Naive thymus-derived CD4-positive, alpha-beta T cell (primary cell): ENCODE measurements at regions not wholly inside any gene's neighbourhood (a gene's known extent, or its start where the extent isn't known, plus 50 kb on each side); places are given as distances from the start of the nearest gene placed in this dataset.

Experiments
- ATAC-seq: fragments of 150-1000 bp; cut with Tn5 transposase; 2 replicates; pipeline ENCODE4 v1.10.0; 2021; ENCODE audit warnings: mild to moderate bottlenecking, moderate library complexity
- CTCF ChIA-PET: fragments of 350-600 bp; sonication (Branson Sonifier 250); formaldehyde crosslinking; loops from one replicate; lab custom pipeline; 2021; ENCODE audit warnings: antibody characterized with exemption; lab: Charles Lee
- POLR2A ChIA-PET: fragments of 350-600 bp; sonication (Branson Sonifier 250); formaldehyde crosslinking; loops from one replicate; lab custom pipeline; 2021; ENCODE audit warnings: antibody characterized with exemption, inconsistent platforms; lab: Charles Lee
- DNase-seq, 9 donors: peaks; one replicate each; pipeline versions ENCODE4 v3.0.0 to v3.0.0-alpha.2; 2020 to 2022; ENCODE audit warnings: mixed read lengths in 1 of 9
- H3K27ac ChIP-seq: one replicate; pipeline ENCODE4 v1.7.0; 2013; ENCODE audit warnings: mild to moderate bottlenecking, low read depth, low read length, moderate library complexity
- H3K27me3 ChIP-seq, 2 donors: one replicate each; pipeline ENCODE4 v1.7.0; 2013; ENCODE audit warnings: low read length in 2 of 2, mild to moderate bottlenecking in 2 of 2, moderate library complexity in 2 of 2; ENCODE audit not compliant: control insufficient read depth in 2 of 2, insufficient read depth in 2 of 2
- H3K36me3 ChIP-seq, 3 experiments: 1 replicate in 2 of 3; 2 replicates in 1 of 3; pipeline ENCODE4 v1.7.0; 2013; ENCODE audit warnings: low read length in 3 of 3, mild to moderate bottlenecking in 3 of 3, moderate library complexity in 1 of 3; ENCODE audit not compliant: insufficient read depth in 3 of 3, control insufficient read depth in 2 of 3
- H3K4me1 ChIP-seq, 2 donors: one replicate each; pipeline ENCODE4 v1.7.0; 2013; ENCODE audit warnings: low read length in 2 of 2, mild to moderate bottlenecking in 2 of 2, moderate library complexity in 1 of 2; ENCODE audit not compliant: control insufficient read depth in 2 of 2, insufficient read depth in 2 of 2
- H3K4me3 ChIP-seq: 2 replicates; pipeline ENCODE4 v1.7.0; 2013; ENCODE audit warnings: mild to moderate bottlenecking, low read length
- H3K9me3 ChIP-seq, 3 experiments: 1 replicate in 2 of 3; 2 replicates in 1 of 3; pipeline ENCODE4 v1.7.0; 2013; ENCODE audit warnings: low read length in 3 of 3; ENCODE audit not compliant: control insufficient read depth in 2 of 3
- H3K27ac Mint-ChIP-seq, 9 donors: one replicate each; pipeline ENCODE4 v1.8.0; 2020 to 2022; ENCODE audit warnings: mixed read lengths in 9 of 9, mild to moderate bottlenecking in 8 of 9, moderate library complexity in 5 of 9, inconsistent platforms in 2 of 9
- H3K27me3 Mint-ChIP-seq, 5 donors: one replicate each; pipeline ENCODE4 v1.8.0; 2021 to 2022; ENCODE audit warnings: mixed read lengths in 5 of 5, mild to moderate bottlenecking in 1 of 5
- H3K36me3 Mint-ChIP-seq, 5 donors: one replicate each; pipeline ENCODE4 v1.8.0; 2020 to 2022; ENCODE audit warnings: mixed read lengths in 5 of 5, mild to moderate bottlenecking in 3 of 5, inconsistent platforms in 1 of 5
- H3K4me1 Mint-ChIP-seq, 7 donors: one replicate each; pipeline ENCODE4 v1.8.0; 2020 to 2022; ENCODE audit warnings: mixed read lengths in 7 of 7, mild to moderate bottlenecking in 3 of 7, inconsistent platforms in 1 of 7
- H3K4me3 Mint-ChIP-seq, 10 donors: one replicate each; pipeline ENCODE4 v1.8.0; 2020 to 2022; ENCODE audit warnings: mild to moderate bottlenecking in 10 of 10, mixed read lengths in 10 of 10, moderate library complexity in 6 of 10, inconsistent platforms in 2 of 10
- H3K9me3 Mint-ChIP-seq, 11 donors: one replicate each; pipeline ENCODE4 v1.8.0; 2020 to 2022; ENCODE audit warnings: mixed read lengths in 11 of 11, mild to moderate bottlenecking in 4 of 11, inconsistent platforms in 1 of 11, moderate library complexity in 1 of 11
- intact Hi-C, 2 donors: fragments of 100-400 bp; cut with micrococcal nuclease; formaldehyde crosslinking; loops; one replicate each; pipeline ENCODE4 v1.15.1; 2023

- peaks cover 0 to 3% (median 0%) of the 10 kb centered on the region in 11 donors for H3K9me3 Mint-ChIP-seq
- ChIA-PET CTCF (no interaction called here), POLR2A (no interaction called here)
- H3K4me3 ChIP-seq = no peak overlapping the region
- DNase-seq (no peak), ATAC-seq (no peak)
- no peaks in the 10 kb centered on the region for H3K4me1 ChIP-seq
- peaks cover 0 to 32% (median 14%) of the 10 kb centered on the region in 5 donors for H3K27me3 Mint-ChIP-seq
- no peaks in the 10 kb centered on the region for H3K36me3 Mint-ChIP-seq
- H3K4me3 Mint-ChIP-seq = no peak overlapping the region
- no peaks in the 10 kb centered on the region for H3K9me3 ChIP-seq
- no peaks in the 10 kb centered on the region for H3K4me1 Mint-ChIP-seq
- no peak overlapping the region for H3K27ac ChIP-seq
- H3K36me3 ChIP-seq = no peaks in the 10 kb centered on the region
- H3K27me3 ChIP-seq = no peaks in the 10 kb centered on the region
- intact Hi-C loops = no loop called here
- no peak overlapping the region for H3K27ac Mint-ChIP-seq
These were observed 129.7 kb downstream of the SPATA19 start for GRCh38 chr11:133715602-133716001.

- H3K36me3 ChIP-seq = no peaks in the 10 kb centered on the region
- Mint-ChIP-seq H3K4me3 (no peak overlapping the region), H3K9me3 (peaks cover 0 to 3% (median 0%) of the 10 kb centered on the region in 11 donors), H3K4me1 (no peaks in the 10 kb centered on the region), H3K36me3 (no peaks in the 10 kb centered on the region), H3K27ac (no peak overlapping the region), H3K27me3 (peaks cover 0 to 30% (median 14%) of the 10 kb centered on the region in 5 donors)
- ChIA-PET POLR2A (no interaction called here), CTCF (no interaction called here)
- H3K4me3 ChIP-seq = no peak overlapping the region
- no peak for ATAC-seq
- no peaks in the 10 kb centered on the region for H3K4me1 ChIP-seq
- no peaks in the 10 kb centered on the region for H3K27me3 ChIP-seq
- H3K9me3 ChIP-seq = no peaks in the 10 kb centered on the region
- DNase-seq = no peak
- no peak overlapping the region for H3K27ac ChIP-seq
- intact Hi-C loops = no loop called here
These were observed 130.6 kb downstream of the SPATA19 start for GRCh38 chr11:133714471-133715375.

- no peaks in the 10 kb centered on the region for H3K4me1 ChIP-seq
- H3K9me3 ChIP-seq = no peaks in the 10 kb centered on the region
- no peak overlapping the region for H3K27ac ChIP-seq
- no peak overlapping the region for H3K4me3 ChIP-seq
- ATAC-seq (no peak), DNase-seq (no peak)
- H3K4me3 Mint-ChIP-seq = no peak overlapping the region
- CTCF ChIA-PET = no interaction called here
- no peaks in the 10 kb centered on the region for H3K36me3 ChIP-seq
- POLR2A ChIA-PET = no interaction called here
- no peaks in the 10 kb centered on the region for H3K36me3 Mint-ChIP-seq
- H3K27me3 Mint-ChIP-seq = peaks cover 0 to 26% (median 14%) of the 10 kb centered on the region in 5 donors
- intact Hi-C loops = no loop called here
- no peak overlapping the region for H3K27ac Mint-ChIP-seq
- H3K27me3 ChIP-seq = no peaks in the 10 kb centered on the region
- peaks cover 0 to 3% (median 0%) of the 10 kb centered on the region in 11 donors for H3K9me3 Mint-ChIP-seq
- H3K4me1 Mint-ChIP-seq = no peaks in the 10 kb centered on the region
These were observed 131.5 kb downstream of the SPATA19 start for GRCh38 chr11:133713844-133714243.

GRCh38 chr11:133713406-133713805 lies 131.9 kb downstream of the SPATA19 start:
- no peaks in the 10 kb centered on the region for H3K27me3 ChIP-seq
- peaks cover 0 to 3% (median 0%) of the 10 kb centered on the region in 11 donors for H3K9me3 Mint-ChIP-seq
- no peak overlapping the region for H3K4me3 Mint-ChIP-seq
- ATAC-seq (no peak), DNase-seq (no peak)
- H3K9me3 ChIP-seq = no peaks in the 10 kb centered on the region
- intact Hi-C loops = no loop called here
- POLR2A ChIA-PET = no interaction called here
- H3K4me1 ChIP-seq = no peaks in the 10 kb centered on the region
- peaks cover 0 to 26% (median 14%) of the 10 kb centered on the region in 5 donors for H3K27me3 Mint-ChIP-seq
- no peak overlapping the region for H3K4me3 ChIP-seq
- no peaks in the 10 kb centered on the region for H3K4me1 Mint-ChIP-seq
- CTCF ChIA-PET = no interaction called here
- H3K27ac ChIP-seq = no peak overlapping the region
- no peaks in the 10 kb centered on the region for H3K36me3 Mint-ChIP-seq
- H3K36me3 ChIP-seq = no peaks in the 10 kb centered on the region
- no peak overlapping the region for H3K27ac Mint-ChIP-seq

GRCh38 chr11:133712051-133712560 lies 133.2 kb downstream of the SPATA19 start:
- POLR2A ChIA-PET = no interaction called here
- Histone ChIP-seq H3K4me1 (no peaks in the 10 kb centered on the region), H3K27me3 (no peaks in the 10 kb centered on the region), H3K27ac (no peak overlapping the region), H3K36me3 (no peaks in the 10 kb centered on the region), H3K9me3 (no peaks in the 10 kb centered on the region), H3K4me3 (no peak overlapping the region)
- CTCF ChIA-PET = no interaction called here
- Mint-ChIP-seq H3K4me1 (no peaks in the 10 kb centered on the region), H3K9me3 (peaks cover 0 to 2% (median 0%) of the 10 kb centered on the region in 11 donors), H3K27me3 (peaks cover 0 to 22% (median 11%) of the 10 kb centered on the region in 5 donors), H3K36me3 (no peaks in the 10 kb centered on the region), H3K4me3 (no peak overlapping the region), H3K27ac (no peak overlapping the region)
- intact Hi-C loops = no loop called here
- DNase-seq = no peak
- ATAC-seq = no peak

- Histone ChIP-seq H3K36me3 (no peaks in the 10 kb centered on the region), H3K9me3 (no peaks in the 10 kb centered on the region), H3K4me1 (no peaks in the 10 kb centered on the region), H3K4me3 (no peak overlapping the region), H3K27ac (no peak overlapping the region), H3K27me3 (no peaks in the 10 kb centered on the region)
- no peaks in the 10 kb centered on the region for H3K4me1 Mint-ChIP-seq
- intact Hi-C loops = no loop called here
- DNase-seq (no peak), ATAC-seq (no peak)
- ChIA-PET CTCF (no interaction called here), POLR2A (no interaction called here)
- H3K36me3 Mint-ChIP-seq = no peaks in the 10 kb centered on the region
- H3K27ac Mint-ChIP-seq = no peak overlapping the region
- H3K9me3 Mint-ChIP-seq = peaks cover 0 to 1% (median 0%) of the 10 kb centered on the region in 11 donors
- H3K4me3 Mint-ChIP-seq = no peak overlapping the region
- H3K27me3 Mint-ChIP-seq = peaks cover 0 to 17% (median 5%) of the 10 kb centered on the region in 5 donors
These were observed 133.8 kb downstream of the SPATA19 start for GRCh38 chr11:133711545-133711944.
